Astrocyte of the spinal cord (primary cell): ENCODE measurements at regions not wholly inside any gene's neighbourhood (a gene's known extent, or its start where the extent isn't known, plus 50 kb on each side); places are given as distances from the start of the nearest gene placed in this dataset.
"Not testable (repeated sequence)": the region's sequence is repeated elsewhere in the genome, so short reads cannot be mapped to it uniquely, and the experiment has no call there.

Experiments used
- DNase-seq: peaks from one replicate; pipeline ENCODE4 v3.0.0; 2011; ENCODE audit warnings: low read depth, low spot score
- H3K4me3 ChIP-seq: 2 replicates; pipeline ENCODE4 v1.5.1; 2011; ENCODE audit warnings: low read depth, mild to moderate bottlenecking, low read length, moderate library complexity
- CTCF ChIP-seq: IDR thresholded peaks from 2 replicates; pipeline ENCODE4 v1.5.1; 2012; ENCODE audit warnings: low read depth, mild to moderate bottlenecking, low read length, inconsistent platforms
- in situ Hi-C: cut with HindIII; loops from 2 replicates; pipeline ENCODE4 v1.10.0; 2017; ENCODE audit warnings: low sequenced_read_pairs

- in situ Hi-C loops = no loop called here
- no peak overlapping the region for H3K4me3 ChIP-seq
- no peak for DNase-seq
- no peak for TF ChIP-seq CTCF
Measured at GRCh38 chr18:72984290-72984689, 116.5 kb upstream of the NETO1 start.

DNA sequence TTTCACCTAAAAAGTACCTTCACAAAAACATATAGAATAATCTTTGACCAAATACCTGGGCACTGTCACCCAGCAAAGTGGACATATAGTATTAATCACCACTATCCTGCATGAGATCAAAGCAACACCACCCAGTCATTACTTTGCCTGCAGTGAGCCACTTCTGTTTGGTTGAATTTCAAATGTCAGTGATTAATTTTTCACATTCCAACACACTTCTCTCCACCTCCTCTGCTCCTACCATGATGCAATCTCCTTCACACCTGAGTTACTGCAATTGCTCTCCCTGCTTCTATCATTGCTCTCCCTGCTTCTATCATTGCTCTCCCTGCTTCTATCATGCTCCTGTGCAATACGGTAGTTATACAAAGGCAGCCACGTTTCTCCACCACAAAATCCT lies 106.1 kb upstream of the NETO1 start:
- in situ Hi-C loops = no loop called here
- TF ChIP-seq CTCF = no peak
- no peak overlapping the region for H3K4me3 ChIP-seq
- DNase-seq = no peak

GRCh38 chr18:72965616-72966015 lies 97.8 kb upstream of the NETO1 start:
- TF ChIP-seq CTCF = no peak
- DNase-seq = no peak
- in situ Hi-C loops = no loop called here
- H3K4me3 ChIP-seq = no peak overlapping the region

GRCh38 chr18:72958195-72958594 lies 90.4 kb upstream of the NETO1 start:
- DNase-seq, in situ Hi-C loops, H3K4me3 ChIP-seq: not testable (repeated sequence)

DNA sequence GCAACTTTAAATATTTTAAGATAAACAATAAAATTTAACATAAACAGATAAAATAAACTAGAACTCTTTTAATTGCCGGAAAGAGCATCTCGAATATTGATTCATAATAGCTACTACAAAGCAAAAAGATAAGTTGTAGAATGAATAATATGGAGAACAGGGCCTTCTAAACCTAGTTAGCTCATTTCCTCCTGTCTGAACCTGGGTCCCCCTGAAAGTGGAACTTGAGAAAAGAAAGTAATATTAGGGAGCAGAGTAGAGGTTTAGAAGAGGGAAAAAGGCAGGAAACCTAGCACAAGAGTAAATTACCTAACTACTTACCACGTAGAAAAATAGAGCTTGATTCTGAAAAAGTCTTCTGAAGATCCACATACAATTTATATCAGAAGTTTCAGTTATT lies 80.7 kb upstream of the NETO1 start:
- H3K4me3 ChIP-seq = no peak overlapping the region
- no peak for DNase-seq
- in situ Hi-C loops = no loop called here
- no peak for TF ChIP-seq CTCF

- in situ Hi-C loops = no loop called here
- H3K4me3 ChIP-seq = no peak overlapping the region
- DNase-seq = no peak
- no peak for TF ChIP-seq CTCF
Measured at GRCh38 chr18:72942766-72943165, 75.0 kb upstream of the NETO1 start.

DNA sequence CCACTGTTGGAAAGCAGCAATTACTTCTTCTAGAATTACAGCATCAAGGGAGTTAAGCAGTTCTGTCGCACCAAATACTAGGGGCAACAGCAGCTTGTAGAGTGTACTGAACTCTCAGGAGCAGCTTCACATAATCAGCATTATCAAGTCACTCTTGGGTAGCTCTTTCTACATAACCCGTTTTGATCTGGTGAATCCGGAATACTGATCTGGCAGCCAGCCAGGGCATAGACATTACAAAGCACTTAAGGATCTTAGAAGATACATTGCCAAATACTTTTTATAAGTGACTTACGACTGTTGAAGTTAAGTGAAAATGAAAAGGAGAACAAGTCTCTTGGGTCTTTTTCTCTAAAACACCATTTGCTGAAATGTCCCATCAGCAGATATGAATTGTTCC lies 73.2 kb upstream of the NETO1 start:
- TF ChIP-seq CTCF = no peak
- H3K4me3 ChIP-seq = no peak overlapping the region
- DNase-seq = no peak
- in situ Hi-C loops = no loop called here
